NCI-H2107 treated with DMSO at 0.1 percent for 48 hours (cell line): ENCODE measurements at regions not wholly inside any gene's neighbourhood (a gene's known extent, or its start where the extent isn't known, plus 50 kb on each side); places are given as distances from the start of the nearest gene placed in this dataset.
A peak's percentile ranks its signal among the peaks of the same experiment; 100 is the strongest.
"Not testable (repeated sequence)": the region's sequence is repeated elsewhere in the genome, so short reads cannot be mapped to it uniquely, and the experiment has no call there.

Experiments used
- DNase-seq: peaks from one replicate; lab custom pipeline; 2025; ENCODE audit not compliant: unreplicated experiment; lab: John Stamatoyannopoulos, UW

- no peak for DNase-seq
Measured at GRCh38 chr5:161042443-161042842, 190.4 kb upstream of the ATP10B start.

GRCh38 chr5:161040818-161041217, 188.8 kb upstream of the ATP10B start:
- no peak for DNase-seq

GRCh38 chr5:161036296-161036695, 184.3 kb upstream of the ATP10B start:
- DNase-seq: no peak

GRCh38 chr5:161034451-161034850, 182.4 kb upstream of the ATP10B start:
- DNase-seq: no peak

GRCh38 chr5:161030229-161030628, 178.2 kb upstream of the ATP10B start:
- DNase-seq: no peak

- DNase-seq: no peak
Measured at GRCh38 chr5:161027763-161028162, 175.8 kb upstream of the ATP10B start.

GRCh38 chr5:161023551-161023950, 171.5 kb upstream of the ATP10B start:
- DNase-seq: no peak

- no peak for DNase-seq
Measured at GRCh38 chr5:161022151-161022550, 170.1 kb upstream of the ATP10B start.

GRCh38 chr5:161009817-161010216, 157.8 kb upstream of the ATP10B start:
- DNase-seq: no peak

- DNase-seq: no peak
Measured at GRCh38 chr5:161009194-161009593, 157.2 kb upstream of the ATP10B start.

- no peak for DNase-seq
Measured at GRCh38 chr5:161007879-161008278, 155.9 kb upstream of the ATP10B start.

GRCh38 chr5:161002571-161003074, 150.6 kb upstream of the ATP10B start:
- peak; percentile 9 for DNase-seq

GRCh38 chr5:161001604-161002003, 149.6 kb upstream of the ATP10B start:
- DNase-seq: no peak

- not testable (repeated sequence) for DNase-seq
Measured at GRCh38 chr5:161001142-161001541, 149.1 kb upstream of the ATP10B start.

- DNase-seq: no peak
Measured at GRCh38 chr5:160991205-160991604, 139.2 kb upstream of the ATP10B start.

GRCh38 chr5:160979385-160979784, 127.4 kb upstream of the ATP10B start:
- DNase-seq: no peak

GRCh38 chr5:160978944-160979343, 126.9 kb upstream of the ATP10B start:
- no peak for DNase-seq

- no peak for DNase-seq
Measured at GRCh38 chr5:160976181-160976580, 124.2 kb upstream of the ATP10B start.

GRCh38 chr5:160970605-160971191, 118.7 kb upstream of the ATP10B start:
- DNase-seq: no peak

- no peak for DNase-seq
Measured at GRCh38 chr5:160969645-160970044, 117.6 kb upstream of the ATP10B start.

- no peak for DNase-seq
Measured at GRCh38 chr5:160968480-160968879, 116.5 kb upstream of the ATP10B start.

- no peak for DNase-seq
Measured at GRCh38 chr5:160966921-160967320, 114.9 kb upstream of the ATP10B start.

- no peak for DNase-seq
Measured at GRCh38 chr5:160961761-160962160, 109.8 kb upstream of the ATP10B start.
